Activated B cell treated with CpG ODN at 0.5 μM for 24 hours (primary cell): ENCODE measurements at regions not wholly inside any gene's neighbourhood (a gene's known extent, or its start where the extent isn't known, plus 50 kb on each side); places are given as distances from the start of the nearest gene placed in this dataset.

Experiments
- ATAC-seq: fragments of 200-7000 bp; cut with Tn5 transposase; one replicate; pipeline ENCODE4 v1.10.0; 2021; ENCODE audit warnings: low read depth, mild to moderate bottlenecking, moderate library complexity
- CTCF ChIA-PET: fragments of 350-600 bp; sonication (Branson Sonifier 250); formaldehyde crosslinking; loops from one replicate; lab custom pipeline; 2021; ENCODE audit warnings: antibody characterized with exemption; lab: Charles Lee
- POLR2A ChIA-PET: fragments of 350-600 bp; sonication (Branson Sonifier 250); formaldehyde crosslinking; loops from one replicate; lab custom pipeline; 2021; ENCODE audit warnings: antibody characterized with exemption; lab: Charles Lee
- DNase-seq: peaks from one replicate; pipeline ENCODE4 v3.0.0; 2022
- H3K27ac Mint-ChIP-seq: one replicate; pipeline ENCODE4 v1.8.0; 2020; ENCODE audit warnings: mixed read lengths
- H3K27me3 Mint-ChIP-seq: one replicate; pipeline ENCODE4 v1.8.0; 2021; ENCODE audit warnings: mixed read lengths
- H3K36me3 Mint-ChIP-seq: one replicate; pipeline ENCODE4 v1.8.0; 2021; ENCODE audit warnings: low read depth, mixed read lengths
- H3K4me1 Mint-ChIP-seq: one replicate; pipeline ENCODE4 v1.8.0; 2021; ENCODE audit warnings: mixed read lengths
- H3K4me3 Mint-ChIP-seq: one replicate; pipeline ENCODE4 v1.8.0; 2020; ENCODE audit warnings: mild to moderate bottlenecking, mixed read lengths
- H3K9me3 Mint-ChIP-seq: one replicate; pipeline ENCODE4 v1.8.0; 2020; ENCODE audit warnings: mixed read lengths
- CTCF ChIP-seq: fragments of 200-600 bp; IDR thresholded peaks from one replicate; pipeline ENCODE4 v1.8.0; 2022; ENCODE audit warnings: antibody characterized with exemption, mild to moderate bottlenecking
- intact Hi-C: fragments of 100-400 bp; cut with micrococcal nuclease; formaldehyde crosslinking; loops from one replicate; pipeline ENCODE4 v1.15.1; 2024

GRCh38 chr12:91316907-91317269, 134.3 kb upstream of the DCN start:
- peaks cover 4% of the 10 kb centered on the region for H3K27me3 Mint-ChIP-seq
- ChIA-PET CTCF (no interaction called here), POLR2A (no interaction called here)
- no peak for TF ChIP-seq CTCF
- no peak overlapping the region for H3K4me3 Mint-ChIP-seq
- intact Hi-C loops, result no loop called here
- no peaks in the 10 kb centered on the region for H3K4me1 Mint-ChIP-seq
- H3K27ac Mint-ChIP-seq, result no peak overlapping the region
- no peaks in the 10 kb centered on the region for H3K36me3 Mint-ChIP-seq
- DNase-seq (no peak), ATAC-seq (no peak)
- peaks cover 7% of the 10 kb centered on the region for H3K9me3 Mint-ChIP-seq

- POLR2A ChIA-PET, result no interaction called here
- CTCF ChIA-PET, result no interaction called here
- Mint-ChIP-seq H3K4me1 (no peaks in the 10 kb centered on the region), H3K27ac (no peak overlapping the region), H3K36me3 (no peaks in the 10 kb centered on the region), H3K4me3 (no peak overlapping the region), H3K27me3 (peaks cover 4% of the 10 kb centered on the region), H3K9me3 (peaks cover 7% of the 10 kb centered on the region)
- intact Hi-C loops, result no loop called here
- DNase-seq (no peak), ATAC-seq (no peak)
- TF ChIP-seq CTCF, result no peak
Measured at GRCh38 chr12:91316161-91316906, 133.7 kb upstream of the DCN start.

- no peak overlapping the region for H3K27ac Mint-ChIP-seq
- H3K4me1 Mint-ChIP-seq, result peaks cover 11% of the 10 kb centered on the region
- POLR2A ChIA-PET, result no interaction called here
- ATAC-seq (no peak), DNase-seq (no peak)
- H3K36me3 Mint-ChIP-seq, result no peaks in the 10 kb centered on the region
- peaks cover 3% of the 10 kb centered on the region for H3K27me3 Mint-ChIP-seq
- H3K4me3 Mint-ChIP-seq, result no peak overlapping the region
- no peak for TF ChIP-seq CTCF
- H3K9me3 Mint-ChIP-seq, result peaks cover 4% of the 10 kb centered on the region
- CTCF ChIA-PET, result no interaction called here
- intact Hi-C loops, result no loop called here
Measured at GRCh38 chr12:91311081-91311480, 128.5 kb upstream of the DCN start.

- no peaks in the 10 kb centered on the region for H3K27me3 Mint-ChIP-seq
- no peak overlapping the region for H3K4me3 Mint-ChIP-seq
- ChIA-PET CTCF (no interaction called here), POLR2A (no interaction called here)
- TF ChIP-seq CTCF, result no peak
- DNase-seq (no peak), ATAC-seq (no peak)
- peaks cover under 1% of the 10 kb centered on the region for H3K9me3 Mint-ChIP-seq
- H3K36me3 Mint-ChIP-seq, result no peaks in the 10 kb centered on the region
- no peak overlapping the region for H3K27ac Mint-ChIP-seq
- H3K4me1 Mint-ChIP-seq, result peaks cover 11% of the 10 kb centered on the region
- intact Hi-C loops, result no loop called here
Measured at GRCh38 chr12:91309450-91309849, 126.8 kb upstream of the DCN start.

GRCh38 chr12:91307957-91308670, 125.5 kb upstream of the DCN start:
- peaks cover 11% of the 10 kb centered on the region for H3K4me1 Mint-ChIP-seq
- POLR2A ChIA-PET, result no interaction called here
- no peaks in the 10 kb centered on the region for H3K9me3 Mint-ChIP-seq
- peak; percentile 40 for ATAC-seq
- H3K27ac Mint-ChIP-seq, result peak overlapping the region; percentile 25
- CTCF ChIA-PET, result no interaction called here
- TF ChIP-seq CTCF, result no peak
- intact Hi-C loops, result no loop called here
- no peaks in the 10 kb centered on the region for H3K36me3 Mint-ChIP-seq
- H3K4me3 Mint-ChIP-seq, result no peak overlapping the region
- no peaks in the 10 kb centered on the region for H3K27me3 Mint-ChIP-seq
- DNase-seq, result no peak
